Thyroid gland (tissue), 4 donors: ENCODE measurements at regions not wholly inside any gene's neighbourhood (a gene's known extent, or its start where the extent isn't known, plus 50 kb on each side); places are given as distances from the start of the nearest gene placed in this dataset.

Experiments
- POLR2A ChIP-seq, 2 donors: fragments of 450-650 bp; IDR thresholded peaks; one replicate each; pipeline ENCODE4 v1.6.1; 2017; ENCODE audit warnings: antibody characterized with exemption in 2 of 2, mild to moderate bottlenecking in 2 of 2, moderate library complexity in 1 of 2
- TF ChIP-seq, protein P1 (sequence below), 6 experiments: fragments of 200-600 bp in 3 of 6; fragments of 450-650 bp in 3 of 6; sonication (generic) in 3 of 6; IDR thresholded peaks; one replicate each; pipeline ENCODE4 v1.5.1; 2016 to 2019; ENCODE audit warnings: antibody characterized with exemption in 6 of 6, mild to moderate bottlenecking in 2 of 6, inconsistent platforms in 1 of 6, moderate library complexity in 1 of 6

DNA sequence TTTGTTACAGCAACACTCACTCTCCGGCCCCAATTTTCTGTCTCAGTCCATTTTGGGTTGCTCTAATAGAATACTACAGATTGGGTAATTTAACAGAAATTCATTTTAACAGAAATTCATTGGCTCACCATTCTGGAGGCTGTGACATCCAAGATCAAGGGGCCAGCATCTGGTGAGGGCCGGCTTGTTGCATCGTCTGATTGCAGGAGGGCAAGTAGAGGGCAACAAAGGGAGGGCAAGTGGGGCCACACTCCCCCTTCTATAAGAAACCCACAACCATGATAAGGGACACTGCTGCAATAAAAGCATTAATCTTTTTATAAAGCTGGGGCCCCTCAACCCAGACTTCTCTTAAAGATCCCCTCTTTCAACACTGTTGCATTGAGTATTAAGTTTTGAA, 260.1 kb upstream of the TMPRSS15 start:
- TF ChIP-seq, protein P1, sequence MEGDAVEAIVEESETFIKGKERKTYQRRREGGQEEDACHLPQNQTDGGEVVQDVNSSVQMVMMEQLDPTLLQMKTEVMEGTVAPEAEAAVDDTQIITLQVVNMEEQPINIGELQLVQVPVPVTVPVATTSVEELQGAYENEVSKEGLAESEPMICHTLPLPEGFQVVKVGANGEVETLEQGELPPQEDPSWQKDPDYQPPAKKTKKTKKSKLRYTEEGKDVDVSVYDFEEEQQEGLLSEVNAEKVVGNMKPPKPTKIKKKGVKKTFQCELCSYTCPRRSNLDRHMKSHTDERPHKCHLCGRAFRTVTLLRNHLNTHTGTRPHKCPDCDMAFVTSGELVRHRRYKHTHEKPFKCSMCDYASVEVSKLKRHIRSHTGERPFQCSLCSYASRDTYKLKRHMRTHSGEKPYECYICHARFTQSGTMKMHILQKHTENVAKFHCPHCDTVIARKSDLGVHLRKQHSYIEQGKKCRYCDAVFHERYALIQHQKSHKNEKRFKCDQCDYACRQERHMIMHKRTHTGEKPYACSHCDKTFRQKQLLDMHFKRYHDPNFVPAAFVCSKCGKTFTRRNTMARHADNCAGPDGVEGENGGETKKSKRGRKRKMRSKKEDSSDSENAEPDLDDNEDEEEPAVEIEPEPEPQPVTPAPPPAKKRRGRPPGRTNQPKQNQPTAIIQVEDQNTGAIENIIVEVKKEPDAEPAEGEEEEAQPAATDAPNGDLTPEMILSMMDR (IDR thresholded peaks at IDR 0.05), result no peak
- TF ChIP-seq POLR2A (IDR thresholded peaks at IDR 0.05), result no peak
